GM21447 (cell line): ENCODE measurements at regions not wholly inside any gene's neighbourhood (a gene's known extent, or its start where the extent isn't known, plus 50 kb on each side); places are given as distances from the start of the nearest gene placed in this dataset.
"Not testable (repeated sequence)": the region's sequence is repeated elsewhere in the genome, so short reads cannot be mapped to it uniquely, and the experiment has no call there.

ENCODE experiments used
- ATAC-seq: cut with Tn5 transposase; IDR thresholded peaks from one replicate; pipeline ENCODE4 v1.9.1; 2021; ENCODE audit not compliant: unreplicated experiment

DNA sequence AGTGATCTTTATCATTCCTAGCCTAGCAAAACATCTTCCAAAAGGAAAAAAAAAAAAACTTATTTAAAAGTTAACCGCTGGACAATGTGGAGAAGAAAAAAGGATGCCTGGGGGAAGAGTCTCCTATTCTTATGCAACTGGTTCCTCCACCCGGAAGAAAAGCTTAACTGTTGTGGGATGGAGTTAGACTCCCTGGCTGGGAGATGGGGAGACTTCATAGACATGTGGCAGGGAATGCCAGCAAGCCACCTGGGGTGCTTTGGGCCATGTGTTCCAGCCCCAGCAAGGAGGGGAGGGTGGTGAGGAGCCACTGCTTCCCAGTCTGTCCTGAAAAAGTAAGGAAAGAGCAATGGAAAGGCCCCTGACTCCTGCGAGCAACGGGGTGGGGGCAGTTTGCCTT is 119.4 kb upstream of the SPIN4 start:
- no peak for ATAC-seq

DNA sequence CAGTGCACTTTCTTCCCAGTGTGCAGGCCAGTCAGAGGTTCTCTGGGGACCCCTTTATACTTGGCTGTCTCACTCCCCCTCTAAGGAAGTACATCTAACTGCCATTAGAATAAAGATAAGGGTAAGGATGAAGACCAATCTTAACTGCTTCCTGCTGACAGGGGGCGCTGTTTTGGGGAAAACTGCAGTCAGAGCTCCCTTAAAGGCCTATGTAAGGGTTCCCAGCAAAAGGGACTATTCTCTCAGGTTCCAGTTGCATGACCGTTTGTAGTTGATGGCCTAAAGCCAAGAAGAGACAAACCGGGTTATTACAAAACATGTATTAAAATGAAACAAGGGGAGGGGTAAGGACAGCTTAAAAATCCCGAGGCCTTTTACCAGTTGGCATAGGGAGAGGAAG is 115.6 kb upstream of the SPIN4 start:
- ATAC-seq: no peak

DNA sequence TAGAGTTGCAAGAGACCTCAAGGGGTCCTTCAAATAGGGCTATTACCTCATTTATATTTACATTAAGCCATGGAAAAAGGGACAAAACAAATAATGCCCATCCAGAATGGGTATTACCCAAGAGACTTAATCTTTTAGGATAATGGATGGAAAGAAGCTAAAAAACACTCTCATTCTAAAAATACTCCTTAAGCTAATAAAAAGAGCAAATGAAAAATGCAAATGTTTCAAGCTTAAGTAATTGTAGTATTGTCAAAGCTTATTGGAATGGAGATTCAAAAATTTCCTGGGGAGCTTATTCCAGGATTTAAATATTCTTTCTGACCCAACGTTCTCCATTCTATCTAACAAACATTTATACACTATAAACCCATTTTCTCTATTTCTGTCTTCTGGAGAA is 107.8 kb upstream of the SPIN4 start:
- no peak for ATAC-seq

DNA sequence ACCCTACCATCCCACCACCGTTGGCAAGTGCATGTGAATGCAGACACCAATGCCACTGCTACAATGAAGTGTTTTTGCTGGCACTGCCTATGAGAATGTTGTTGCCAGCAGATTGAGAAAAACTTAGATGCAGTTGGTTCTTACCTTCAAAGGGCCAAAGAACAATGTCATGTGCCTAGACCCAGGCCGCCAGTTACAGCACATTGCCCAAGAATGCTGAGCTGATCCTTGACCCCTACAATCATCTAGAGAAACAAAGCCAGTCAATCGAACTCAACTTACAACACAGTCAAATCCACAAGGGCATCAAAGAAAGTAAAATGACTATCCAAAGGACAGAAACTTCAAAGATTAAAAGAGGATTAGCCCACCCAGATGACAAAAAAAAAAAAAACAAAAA is 102.4 kb upstream of the SPIN4 start:
- no peak for ATAC-seq

DNA sequence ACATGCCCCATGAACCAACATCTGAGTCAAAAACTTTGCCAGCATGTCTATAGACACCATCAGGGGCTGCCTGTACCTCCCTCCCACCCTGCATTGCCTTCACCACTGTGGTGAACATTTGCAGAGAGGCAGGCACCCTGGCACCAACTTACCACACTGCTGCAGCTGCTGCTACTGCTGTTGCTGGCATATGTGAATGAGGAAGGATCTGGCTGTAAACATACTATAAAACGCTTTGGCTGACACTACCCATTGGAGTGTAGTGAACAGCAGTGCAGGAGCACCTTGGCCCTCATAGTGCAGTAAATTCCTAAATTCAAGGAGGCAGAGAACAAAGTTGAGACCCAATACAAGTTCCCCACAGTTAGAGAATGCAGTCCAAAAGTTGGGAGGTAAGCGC is 90.6 kb upstream of the SPIN4 start:
- ATAC-seq: no peak

DNA sequence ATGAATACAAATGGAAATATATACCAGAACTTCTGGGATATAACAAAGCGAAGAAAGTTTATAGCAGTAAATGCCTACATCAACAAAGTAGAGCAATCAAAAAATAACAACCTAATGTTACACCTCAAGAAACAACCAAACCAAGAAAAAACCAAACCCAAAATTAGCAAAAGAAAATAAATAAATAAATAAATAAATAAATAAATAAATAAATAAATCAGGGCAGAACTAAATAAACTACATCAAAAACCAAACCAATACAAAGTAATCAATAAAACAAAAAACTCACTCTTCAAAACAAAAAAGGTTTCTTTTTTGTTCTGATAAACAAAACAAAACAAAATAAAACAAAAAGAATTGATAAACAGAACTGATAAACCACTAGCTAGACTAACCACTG is 88.4 kb upstream of the SPIN4 start:
- no peak for ATAC-seq

DNA sequence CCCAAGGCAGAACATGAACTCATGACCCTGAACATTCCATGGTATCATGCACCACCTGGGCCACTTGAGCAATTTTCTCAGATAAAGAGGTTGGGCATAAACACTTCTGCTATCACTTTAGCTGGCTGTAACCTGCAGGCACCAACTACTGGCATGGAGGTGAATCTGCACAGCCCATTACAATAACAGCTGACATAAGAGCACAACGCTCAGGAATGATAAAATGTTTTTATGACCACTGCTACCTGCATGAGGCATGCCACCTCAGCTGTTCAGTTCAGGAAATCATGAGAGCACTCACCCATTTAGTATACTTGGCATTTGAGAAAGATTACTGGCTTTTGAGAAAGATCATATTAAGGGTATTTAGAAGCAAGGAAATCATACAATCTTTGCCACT is 85.7 kb upstream of the SPIN4 start:
- no peak for ATAC-seq

DNA sequence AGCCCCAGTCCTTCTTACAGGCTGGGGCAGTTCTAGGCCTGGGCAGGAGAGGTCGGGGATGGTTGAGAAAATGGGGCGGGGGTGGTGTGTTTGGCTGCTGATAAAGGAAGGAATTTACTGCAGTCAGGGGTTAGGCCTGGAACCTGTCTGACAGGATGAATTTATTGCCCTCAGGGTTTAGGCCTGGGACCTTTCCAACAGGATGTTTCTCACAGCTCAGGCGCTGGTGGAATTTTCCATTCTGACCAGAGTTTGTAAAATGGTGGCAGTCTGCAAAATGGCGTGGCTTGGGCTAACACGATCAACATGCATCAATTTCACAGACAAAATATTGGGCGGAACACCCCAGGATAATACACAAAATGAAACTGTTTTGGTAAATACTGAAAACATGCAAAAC is 83.5 kb upstream of the SPIN4 start:
- no peak for ATAC-seq

DNA sequence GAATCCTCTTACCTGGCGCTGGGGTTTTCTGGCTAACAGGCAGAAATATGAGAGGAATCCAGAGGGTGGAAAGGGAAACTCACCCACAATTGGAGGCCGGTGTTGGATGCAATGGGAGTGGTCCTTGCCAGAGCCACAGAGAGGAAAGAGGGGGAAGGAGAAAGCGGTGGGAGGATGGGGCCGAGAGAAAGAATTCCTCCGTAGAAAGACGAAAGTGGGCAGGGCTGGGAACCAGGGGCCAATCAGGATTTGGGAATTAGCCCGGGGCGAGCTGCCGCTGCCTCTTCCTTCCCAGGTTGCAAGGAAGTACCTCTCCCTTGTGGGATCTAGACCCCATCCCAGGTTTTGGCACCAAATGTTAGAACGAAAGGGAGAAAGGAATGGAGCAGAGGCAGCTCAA is 83.1 kb upstream of the SPIN4 start:
- ATAC-seq: no peak

DNA sequence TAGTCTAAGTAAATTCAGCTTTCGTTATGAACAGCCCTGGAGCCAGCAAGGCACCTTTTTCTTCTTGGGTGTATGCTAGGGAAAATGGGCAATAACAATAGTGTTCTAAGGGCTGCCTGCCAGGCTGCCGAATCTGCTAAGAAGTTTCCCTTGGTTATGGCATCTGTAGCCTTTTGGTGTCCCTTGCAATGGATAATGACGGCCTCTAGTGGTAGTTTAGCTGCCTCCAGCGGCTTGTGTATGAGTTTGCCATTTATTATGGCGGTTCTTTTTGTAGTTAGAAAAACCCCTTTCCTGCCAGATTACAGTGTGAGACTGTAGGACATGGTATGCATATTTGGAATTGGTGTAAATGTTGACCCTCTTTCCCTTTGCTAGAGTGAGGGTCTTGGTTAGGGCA is 78.9 kb upstream of the SPIN4 start:
- ATAC-seq: no peak

DNA sequence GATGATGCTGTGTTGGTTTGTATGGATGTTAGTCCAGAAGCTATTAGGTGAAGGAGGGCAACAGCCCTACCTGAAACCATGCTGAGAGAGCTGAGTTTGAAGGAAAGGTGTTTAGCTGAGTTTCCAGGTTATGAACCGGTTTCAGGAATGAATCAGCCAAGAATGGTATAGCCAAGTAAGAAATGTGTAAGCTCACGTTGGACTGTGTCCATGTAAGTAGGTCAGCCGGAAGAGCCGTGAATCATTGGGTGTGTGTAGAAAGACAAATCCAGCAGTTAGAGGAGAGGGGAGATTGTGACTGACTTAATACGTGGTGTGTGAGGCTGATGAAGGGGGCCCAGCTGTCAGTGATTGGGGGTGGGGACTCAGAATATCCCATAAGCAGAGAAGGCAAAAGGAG is 77.2 kb upstream of the SPIN4 start:
- no peak for ATAC-seq

DNA sequence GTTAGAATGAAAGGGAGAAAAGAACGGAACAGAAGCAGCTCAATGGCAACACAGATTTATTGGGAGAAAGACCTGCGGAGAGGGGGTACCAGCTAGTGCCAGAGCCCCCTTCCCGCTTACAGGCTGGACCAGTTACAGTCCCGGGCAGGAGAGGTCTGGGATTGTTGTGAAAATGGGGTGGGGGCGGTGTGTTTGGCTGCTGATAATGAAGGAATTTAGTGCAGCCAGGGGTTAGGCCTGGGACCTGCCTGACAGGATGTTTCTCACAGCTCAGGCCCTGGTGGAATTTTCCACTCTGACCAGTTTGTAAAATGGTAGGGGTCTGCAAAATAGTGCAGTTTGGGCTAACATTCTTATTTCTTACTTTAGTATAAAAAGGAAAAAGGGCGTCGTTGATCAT is 75.4 kb upstream of the SPIN4 start:
- no peak for ATAC-seq

DNA sequence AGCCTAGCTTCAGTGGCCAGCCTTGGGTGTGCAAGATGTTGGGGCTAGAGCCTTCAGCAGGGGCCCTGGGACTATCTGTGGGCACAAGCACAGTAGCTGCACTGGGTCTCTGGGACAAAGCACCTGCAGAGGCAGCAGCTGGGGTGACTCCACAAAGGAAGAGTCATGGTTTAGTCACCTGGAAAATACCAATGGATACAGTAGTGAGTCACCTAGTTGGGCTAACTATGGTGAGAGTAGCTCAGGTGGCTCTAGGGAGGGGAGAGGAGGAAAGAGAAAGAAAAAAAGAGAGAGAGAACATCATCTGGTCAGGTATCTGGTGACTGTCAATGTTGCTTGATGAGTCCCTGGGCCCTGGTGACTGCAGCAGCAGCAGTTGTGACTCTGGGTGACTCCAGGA is 72.9 kb upstream of the SPIN4 start:
- no peak for ATAC-seq

DNA sequence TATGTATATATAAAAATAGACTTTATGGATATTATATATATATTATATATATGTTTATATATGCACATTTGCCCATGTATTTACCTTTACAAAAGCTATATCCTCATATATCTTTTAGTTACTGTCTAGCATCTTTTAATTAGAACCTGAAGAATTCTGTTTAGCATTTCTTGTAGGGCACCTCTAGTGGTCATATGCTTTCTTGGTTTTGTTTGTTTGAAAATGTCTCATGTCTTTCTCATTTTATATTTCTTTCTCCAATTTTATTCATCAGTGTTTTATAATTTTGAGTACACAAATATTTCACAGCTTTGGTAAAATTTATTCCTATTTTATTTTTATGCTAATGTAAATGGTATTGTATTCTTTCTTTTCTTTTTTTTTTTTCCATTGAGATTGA is 70.3 kb upstream of the SPIN4 start:
- no peak for ATAC-seq

DNA sequence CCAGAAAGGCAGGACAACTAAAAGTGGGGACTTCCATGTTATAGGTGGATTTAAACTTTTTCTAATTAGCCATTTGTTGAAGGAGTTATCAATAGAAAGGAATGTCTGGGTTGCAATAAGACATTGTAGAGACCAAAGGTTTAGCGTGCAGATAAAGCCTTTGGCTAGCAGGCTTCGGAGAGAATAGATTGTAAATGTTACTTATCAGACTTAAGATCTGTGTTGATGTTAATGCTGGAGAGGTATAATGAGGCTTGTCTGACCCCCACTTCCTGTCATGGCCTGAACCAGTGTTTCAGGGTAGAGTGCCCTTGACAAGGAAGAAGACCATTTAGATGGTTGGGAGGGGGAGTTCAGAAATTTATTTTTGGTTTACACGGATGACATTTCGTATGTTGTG is 67.1 kb upstream of the SPIN4 start:
- ATAC-seq: no peak

DNA sequence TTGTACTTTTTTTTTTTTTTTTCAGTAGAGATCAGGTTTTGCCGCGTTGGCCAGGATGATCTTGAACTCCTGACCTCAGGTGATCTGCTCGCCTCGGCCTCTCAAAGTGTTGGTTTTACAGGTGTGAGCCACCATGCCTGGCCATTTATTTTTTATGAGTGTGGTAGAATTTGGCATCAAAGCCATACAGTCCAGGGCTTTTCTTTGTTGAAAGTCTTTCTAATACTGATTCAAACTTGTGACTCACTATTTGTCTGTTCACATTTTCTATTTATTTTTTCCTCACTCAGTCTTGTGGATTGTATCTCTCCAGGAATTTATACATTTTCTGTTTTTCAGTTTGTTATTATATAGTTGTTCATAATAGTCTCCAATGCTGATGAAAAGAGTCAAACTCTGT is 66.5 kb upstream of the SPIN4 start:
- ATAC-seq: no peak

DNA sequence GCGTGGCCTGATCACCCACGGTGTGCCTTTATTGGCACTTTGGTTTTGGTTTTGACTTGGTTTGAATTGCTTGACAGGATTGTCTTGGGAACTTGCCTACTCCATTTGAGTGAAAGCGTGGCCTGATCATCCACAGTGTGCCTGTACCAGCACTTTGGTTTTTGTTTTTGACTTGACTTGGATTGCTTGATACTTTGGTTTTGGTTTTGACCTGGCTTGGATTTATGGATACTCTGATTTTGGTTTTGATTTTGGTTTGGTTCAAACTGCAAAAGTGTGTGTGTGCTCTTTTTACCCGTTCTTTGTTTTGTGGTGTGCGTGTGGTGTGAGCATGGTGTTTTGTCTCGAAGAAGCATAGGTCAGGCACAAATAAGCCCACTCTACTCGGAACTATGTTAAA is 58.8 kb upstream of the SPIN4 start:
- ATAC-seq: not testable (repeated sequence)

DNA sequence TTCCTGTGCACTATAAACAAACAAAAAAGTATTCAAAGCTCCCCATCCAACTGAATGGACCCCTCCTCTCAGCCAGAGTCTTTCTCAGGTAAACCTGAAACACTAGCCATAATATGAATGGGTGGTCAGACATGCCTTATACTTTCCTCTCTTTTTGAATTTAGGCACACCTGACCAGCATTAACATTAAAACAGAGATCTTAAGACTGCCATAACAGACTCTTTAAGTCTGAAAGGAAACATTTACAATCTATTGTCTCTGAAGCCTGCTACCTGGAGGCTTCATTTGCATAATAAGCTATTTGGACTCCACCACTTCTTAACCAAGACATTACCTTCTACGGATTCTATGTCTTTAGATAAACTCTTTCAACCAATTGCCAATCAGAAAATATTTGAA is 56.9 kb upstream of the SPIN4 start:
- no peak for ATAC-seq

DNA sequence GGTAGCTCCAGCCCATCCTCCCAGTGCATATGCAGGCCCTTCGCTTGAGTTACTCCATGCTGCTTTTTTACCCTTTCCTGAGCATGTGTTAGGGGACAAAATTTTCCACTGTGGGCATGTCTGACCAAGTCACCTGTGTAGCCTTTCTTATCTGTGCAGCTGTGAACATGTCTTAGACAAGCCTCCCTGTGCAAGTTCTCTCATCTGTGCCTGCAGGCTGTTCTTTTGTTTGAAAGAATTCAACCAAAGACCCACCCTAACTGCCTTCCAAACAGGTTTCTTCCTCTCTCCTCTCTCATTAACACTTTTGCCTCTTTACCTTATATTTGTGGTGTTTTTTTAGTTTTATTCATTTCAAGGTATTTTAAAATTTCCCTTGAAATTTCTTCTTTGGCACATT is 53.2 kb upstream of the SPIN4 start:
- ATAC-seq: no peak

DNA sequence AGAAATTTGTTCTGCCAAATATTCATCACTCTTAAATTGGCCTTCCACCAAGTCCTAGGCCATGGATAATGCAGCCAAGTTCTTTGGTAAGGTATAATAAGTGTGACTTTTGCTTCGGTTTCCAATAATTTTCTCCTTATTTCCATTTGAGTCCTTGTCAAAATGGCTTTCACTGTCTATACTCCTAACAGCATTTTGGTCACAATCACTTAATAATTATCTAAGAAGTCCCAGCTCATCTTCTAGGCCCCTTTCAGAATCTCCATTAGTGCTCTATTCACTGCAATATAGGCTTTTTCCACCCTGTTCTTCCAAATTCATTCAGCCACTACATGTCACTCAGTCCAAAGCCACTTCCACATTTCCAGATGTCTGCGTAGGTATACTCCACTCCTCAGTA is 51.0 kb upstream of the SPIN4 start:
- no peak for ATAC-seq
